GM23248 (cell line): ENCODE measurements at regions not wholly inside any gene's neighbourhood (a gene's known extent, or its start where the extent isn't known, plus 50 kb on each side); places are given as distances from the start of the nearest gene placed in this dataset.

Source experiments
- EZH2 ChIP-seq: fragments of 200-600 bp; sonication (generic); IDR thresholded peaks from 2 replicates; pipeline ENCODE4 v1.6.1; 2018; ENCODE audit warnings: antibody characterized with exemption, mild to moderate bottlenecking; ENCODE audit not compliant: insufficient read depth, poor library complexity, severe bottlenecking
- EZH2phosphoT487 ChIP-seq: fragments of 200-600 bp; sonication (generic); IDR thresholded peaks from 2 replicates; pipeline ENCODE4 v1.6.1; 2018; ENCODE audit warnings: antibody characterized with exemption, moderate library complexity, mild to moderate bottlenecking, low read depth; ENCODE audit not compliant: insufficient read depth

- TF ChIP-seq EZH2 (no peak), EZH2phosphoT487 (no peak)
Measured at GRCh38 chr10:43859016-43859525, 210.4 kb upstream of the ZNF32 start.
